GM12892 (cell line): ENCODE measurements at regions not wholly inside any gene's neighbourhood (a gene's known extent, or its start where the extent isn't known, plus 50 kb on each side); places are given as distances from the start of the nearest gene placed in this dataset.

Experiments
- POLR2A ChIP-seq: IDR thresholded peaks from 2 replicates; pipeline ENCODE4 v1.6.1; 2011; ENCODE audit warnings: low read depth, low read length, control low read depth
- POLR2AphosphoS5 ChIP-seq: IDR thresholded peaks from 2 replicates; pipeline ENCODE4 v1.6.1; 2011; ENCODE audit warnings: low read depth, low read length, control low read depth
- TAF1 ChIP-seq: IDR thresholded peaks from 2 replicates; pipeline ENCODE4 v1.6.1; 2011; ENCODE audit warnings: low read depth, mild to moderate bottlenecking, control low read depth, low read length, borderline replicate concordance

GRCh38 chr15:38733331-38733730 is 168.7 kb upstream of the RASGRP1 start:
- TF ChIP-seq POLR2AphosphoS5 (no peak), POLR2A (no peak), TAF1 (no peak)
